OCI-LY3 (cell line): ENCODE measurements at regions not wholly inside any gene's neighbourhood (a gene's known extent, or its start where the extent isn't known, plus 50 kb on each side); places are given as distances from the start of the nearest gene placed in this dataset.
"Not testable (repeated sequence)": the region's sequence is repeated elsewhere in the genome, so short reads cannot be mapped to it uniquely, and the experiment has no call there.

Experiments used
- EZH2phosphoT487 ChIP-seq: fragments of 200-600 bp; shearing (Covaris generic); IDR thresholded peaks from 2 replicates; pipeline ENCODE4 v1.6.1; 2018; ENCODE audit warnings: antibody characterized with exemption, mixed run types, low read depth
- TF ChIP-seq, protein P1 (sequence below): fragments of 200-600, 300-600 bp; sonication (generic); IDR thresholded peaks from 2 replicates; pipeline ENCODE4 v1.5.1; 2014; ENCODE audit warnings: antibody characterized with exemption, low read length, low read depth

DNA sequence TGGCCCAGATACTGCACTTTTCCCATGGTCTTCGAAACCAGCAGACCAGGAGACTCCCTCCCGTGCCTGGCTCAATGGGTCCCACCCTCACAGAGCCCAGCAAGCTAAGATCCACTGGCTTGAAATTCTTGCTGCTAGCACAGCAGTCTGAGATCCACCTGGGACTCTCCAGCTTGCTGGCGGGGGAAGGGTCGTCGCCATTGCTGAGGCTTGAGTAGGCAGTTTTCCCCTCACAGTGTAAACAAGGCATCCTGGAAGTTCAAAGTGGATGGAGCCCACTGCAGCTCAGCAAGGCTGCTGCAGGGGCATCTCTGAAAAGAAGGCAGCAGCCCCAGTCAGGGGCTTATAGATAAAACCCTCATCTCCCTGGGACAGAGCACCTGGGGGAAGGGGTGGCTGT is 255.6 kb upstream of the MAGEB18 start:
- TF ChIP-seq, protein P1, sequence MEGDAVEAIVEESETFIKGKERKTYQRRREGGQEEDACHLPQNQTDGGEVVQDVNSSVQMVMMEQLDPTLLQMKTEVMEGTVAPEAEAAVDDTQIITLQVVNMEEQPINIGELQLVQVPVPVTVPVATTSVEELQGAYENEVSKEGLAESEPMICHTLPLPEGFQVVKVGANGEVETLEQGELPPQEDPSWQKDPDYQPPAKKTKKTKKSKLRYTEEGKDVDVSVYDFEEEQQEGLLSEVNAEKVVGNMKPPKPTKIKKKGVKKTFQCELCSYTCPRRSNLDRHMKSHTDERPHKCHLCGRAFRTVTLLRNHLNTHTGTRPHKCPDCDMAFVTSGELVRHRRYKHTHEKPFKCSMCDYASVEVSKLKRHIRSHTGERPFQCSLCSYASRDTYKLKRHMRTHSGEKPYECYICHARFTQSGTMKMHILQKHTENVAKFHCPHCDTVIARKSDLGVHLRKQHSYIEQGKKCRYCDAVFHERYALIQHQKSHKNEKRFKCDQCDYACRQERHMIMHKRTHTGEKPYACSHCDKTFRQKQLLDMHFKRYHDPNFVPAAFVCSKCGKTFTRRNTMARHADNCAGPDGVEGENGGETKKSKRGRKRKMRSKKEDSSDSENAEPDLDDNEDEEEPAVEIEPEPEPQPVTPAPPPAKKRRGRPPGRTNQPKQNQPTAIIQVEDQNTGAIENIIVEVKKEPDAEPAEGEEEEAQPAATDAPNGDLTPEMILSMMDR = not testable (repeated sequence)
- TF ChIP-seq EZH2phosphoT487 = not testable (repeated sequence)
